Naive thymus-derived CD4-positive, alpha-beta T cell (primary cell): ENCODE measurements at regions not wholly inside any gene's neighbourhood (a gene's known extent, or its start where the extent isn't known, plus 50 kb on each side); places are given as distances from the start of the nearest gene placed in this dataset.

Experiments
- ATAC-seq: fragments of 150-1000 bp; cut with Tn5 transposase; 2 replicates; pipeline ENCODE4 v1.10.0; 2021; ENCODE audit warnings: mild to moderate bottlenecking, moderate library complexity
- CTCF ChIA-PET: fragments of 350-600 bp; sonication (Branson Sonifier 250); formaldehyde crosslinking; loops from one replicate; lab custom pipeline; 2021; ENCODE audit warnings: antibody characterized with exemption; lab: Charles Lee
- POLR2A ChIA-PET: fragments of 350-600 bp; sonication (Branson Sonifier 250); formaldehyde crosslinking; loops from one replicate; lab custom pipeline; 2021; ENCODE audit warnings: antibody characterized with exemption, inconsistent platforms; lab: Charles Lee
- DNase-seq, 9 donors: peaks; one replicate each; pipeline versions ENCODE4 v3.0.0 to v3.0.0-alpha.2; 2020 to 2022; ENCODE audit warnings: mixed read lengths in 1 of 9
- H3K27ac ChIP-seq: one replicate; pipeline ENCODE4 v1.7.0; 2013; ENCODE audit warnings: mild to moderate bottlenecking, low read depth, low read length, moderate library complexity
- H3K27me3 ChIP-seq, 2 donors: one replicate each; pipeline ENCODE4 v1.7.0; 2013; ENCODE audit warnings: low read length in 2 of 2, mild to moderate bottlenecking in 2 of 2, moderate library complexity in 2 of 2; ENCODE audit not compliant: control insufficient read depth in 2 of 2, insufficient read depth in 2 of 2
- H3K36me3 ChIP-seq, 3 experiments: 1 replicate in 2 of 3; 2 replicates in 1 of 3; pipeline ENCODE4 v1.7.0; 2013; ENCODE audit warnings: low read length in 3 of 3, mild to moderate bottlenecking in 3 of 3, moderate library complexity in 1 of 3; ENCODE audit not compliant: insufficient read depth in 3 of 3, control insufficient read depth in 2 of 3
- H3K4me1 ChIP-seq, 2 donors: one replicate each; pipeline ENCODE4 v1.7.0; 2013; ENCODE audit warnings: low read length in 2 of 2, mild to moderate bottlenecking in 2 of 2, moderate library complexity in 1 of 2; ENCODE audit not compliant: control insufficient read depth in 2 of 2, insufficient read depth in 2 of 2
- H3K4me3 ChIP-seq: 2 replicates; pipeline ENCODE4 v1.7.0; 2013; ENCODE audit warnings: mild to moderate bottlenecking, low read length
- H3K9me3 ChIP-seq, 3 experiments: 1 replicate in 2 of 3; 2 replicates in 1 of 3; pipeline ENCODE4 v1.7.0; 2013; ENCODE audit warnings: low read length in 3 of 3; ENCODE audit not compliant: control insufficient read depth in 2 of 3
- H3K27ac Mint-ChIP-seq, 9 donors: one replicate each; pipeline ENCODE4 v1.8.0; 2020 to 2022; ENCODE audit warnings: mixed read lengths in 9 of 9, mild to moderate bottlenecking in 8 of 9, moderate library complexity in 5 of 9, inconsistent platforms in 2 of 9
- H3K27me3 Mint-ChIP-seq, 5 donors: one replicate each; pipeline ENCODE4 v1.8.0; 2021 to 2022; ENCODE audit warnings: mixed read lengths in 5 of 5, mild to moderate bottlenecking in 1 of 5
- H3K36me3 Mint-ChIP-seq, 5 donors: one replicate each; pipeline ENCODE4 v1.8.0; 2020 to 2022; ENCODE audit warnings: mixed read lengths in 5 of 5, mild to moderate bottlenecking in 3 of 5, inconsistent platforms in 1 of 5
- H3K4me1 Mint-ChIP-seq, 7 donors: one replicate each; pipeline ENCODE4 v1.8.0; 2020 to 2022; ENCODE audit warnings: mixed read lengths in 7 of 7, mild to moderate bottlenecking in 3 of 7, inconsistent platforms in 1 of 7
- H3K4me3 Mint-ChIP-seq, 10 donors: one replicate each; pipeline ENCODE4 v1.8.0; 2020 to 2022; ENCODE audit warnings: mild to moderate bottlenecking in 10 of 10, mixed read lengths in 10 of 10, moderate library complexity in 6 of 10, inconsistent platforms in 2 of 10
- H3K9me3 Mint-ChIP-seq, 11 donors: one replicate each; pipeline ENCODE4 v1.8.0; 2020 to 2022; ENCODE audit warnings: mixed read lengths in 11 of 11, mild to moderate bottlenecking in 4 of 11, inconsistent platforms in 1 of 11, moderate library complexity in 1 of 11
- intact Hi-C, 2 donors: fragments of 100-400 bp; cut with micrococcal nuclease; formaldehyde crosslinking; loops; one replicate each; pipeline ENCODE4 v1.15.1; 2023

GRCh38 chr2:228615496-228615895, 434.0 kb upstream of the SPHKAP start:
- Mint-ChIP-seq H3K4me1 (no peaks in the 10 kb centered on the region), H3K27ac (no peak overlapping the region), H3K36me3 (no peaks in the 10 kb centered on the region), H3K9me3 (peaks cover 0 to 8% (median 3%) of the 10 kb centered on the region in 11 donors), H3K4me3 (no peak overlapping the region), H3K27me3 (no peaks in the 10 kb centered on the region)
- no peaks in the 10 kb centered on the region for H3K4me1 ChIP-seq
- no peak overlapping the region for H3K4me3 ChIP-seq
- DNase-seq: no peak
- intact Hi-C loops: no loop called here
- H3K9me3 ChIP-seq: no peaks in the 10 kb centered on the region
- ATAC-seq: no peak
- ChIA-PET POLR2A (no interaction called here), CTCF (no interaction called here)
- H3K27ac ChIP-seq: no peak overlapping the region
- no peaks in the 10 kb centered on the region for H3K36me3 ChIP-seq
- no peaks in the 10 kb centered on the region for H3K27me3 ChIP-seq

DNA sequence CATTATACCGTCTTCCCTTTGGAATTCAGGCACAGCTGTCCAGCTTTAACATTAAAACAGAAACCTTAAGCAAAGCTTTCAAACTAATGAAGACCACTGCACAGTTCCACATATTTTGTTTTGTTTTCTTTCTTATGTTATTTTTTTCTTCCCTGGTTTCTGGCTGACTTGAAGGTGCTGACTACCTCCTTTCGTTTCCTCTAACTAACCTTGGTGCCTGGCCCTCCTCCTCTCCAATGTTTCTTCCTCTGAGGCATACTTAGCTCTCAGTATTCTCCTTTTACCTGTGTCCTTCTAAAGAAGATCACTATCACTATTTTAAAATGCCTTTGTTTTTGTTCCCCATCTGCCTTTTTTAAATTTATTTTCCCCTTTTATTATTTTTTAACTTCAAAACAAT, 433.3 kb upstream of the SPHKAP start:
- Mint-ChIP-seq H3K36me3 (no peaks in the 10 kb centered on the region), H3K9me3 (peaks cover 0 to 8% (median 2%) of the 10 kb centered on the region in 11 donors), H3K27me3 (no peaks in the 10 kb centered on the region), H3K4me3 (no peak overlapping the region), H3K4me1 (no peaks in the 10 kb centered on the region), H3K27ac (no peak overlapping the region)
- POLR2A ChIA-PET: no interaction called here
- Histone ChIP-seq H3K27me3 (no peaks in the 10 kb centered on the region), H3K9me3 (no peaks in the 10 kb centered on the region), H3K36me3 (no peaks in the 10 kb centered on the region), H3K4me3 (no peak overlapping the region), H3K27ac (no peak overlapping the region), H3K4me1 (no peaks in the 10 kb centered on the region)
- CTCF ChIA-PET: no interaction called here
- DNase-seq (no peak), ATAC-seq (no peak)
- intact Hi-C loops: no loop called here

DNA sequence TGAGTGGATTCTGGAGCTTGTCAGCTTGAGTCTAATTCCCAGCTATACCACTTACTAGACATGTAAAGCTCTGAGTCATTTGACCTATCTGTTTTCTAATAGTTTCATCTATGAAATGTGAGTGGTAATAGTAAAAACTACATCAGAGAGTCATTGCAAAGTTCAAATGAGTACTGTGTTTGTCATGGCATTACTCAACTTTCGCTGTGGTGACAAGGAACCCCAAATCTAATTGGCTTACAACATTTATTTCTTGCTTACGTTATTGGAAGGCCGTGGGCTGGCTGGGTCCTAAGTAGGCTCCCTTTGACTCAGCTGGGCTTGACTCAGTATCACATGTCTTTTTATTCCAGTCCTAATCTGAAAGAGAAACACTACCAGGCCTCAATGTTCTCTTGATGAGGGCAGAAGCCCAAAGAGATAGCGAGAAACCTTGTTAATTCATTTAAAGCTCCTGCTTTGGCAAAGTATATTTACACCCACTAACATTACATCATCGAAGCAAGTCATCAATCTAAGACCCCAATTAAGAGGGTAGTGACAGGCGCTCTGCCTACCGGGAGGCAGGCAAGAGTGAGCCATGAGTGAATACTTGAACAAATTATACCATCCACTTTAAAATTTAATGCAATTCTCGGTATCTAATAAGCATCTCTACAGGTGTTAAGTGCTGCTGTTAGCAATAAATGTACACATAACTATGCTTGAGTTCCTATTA, 431.8 kb upstream of the SPHKAP start:
- Mint-ChIP-seq H3K36me3 (no peaks in the 10 kb centered on the region), H3K27ac (no peak overlapping the region), H3K4me1 (no peaks in the 10 kb centered on the region), H3K4me3 (no peak overlapping the region), H3K9me3 (peaks cover 0 to 8% (median 2%) of the 10 kb centered on the region in 11 donors), H3K27me3 (no peaks in the 10 kb centered on the region)
- H3K36me3 ChIP-seq: no peaks in the 10 kb centered on the region
- no peaks in the 10 kb centered on the region for H3K9me3 ChIP-seq
- H3K27me3 ChIP-seq: no peaks in the 10 kb centered on the region
- POLR2A ChIA-PET: no interaction called here
- intact Hi-C loops: no loop called here
- H3K4me3 ChIP-seq: no peak overlapping the region
- H3K4me1 ChIP-seq: no peaks in the 10 kb centered on the region
- ATAC-seq: no peak
- CTCF ChIA-PET: no interaction called here
- H3K27ac ChIP-seq: no peak overlapping the region
- no peak for DNase-seq

DNA sequence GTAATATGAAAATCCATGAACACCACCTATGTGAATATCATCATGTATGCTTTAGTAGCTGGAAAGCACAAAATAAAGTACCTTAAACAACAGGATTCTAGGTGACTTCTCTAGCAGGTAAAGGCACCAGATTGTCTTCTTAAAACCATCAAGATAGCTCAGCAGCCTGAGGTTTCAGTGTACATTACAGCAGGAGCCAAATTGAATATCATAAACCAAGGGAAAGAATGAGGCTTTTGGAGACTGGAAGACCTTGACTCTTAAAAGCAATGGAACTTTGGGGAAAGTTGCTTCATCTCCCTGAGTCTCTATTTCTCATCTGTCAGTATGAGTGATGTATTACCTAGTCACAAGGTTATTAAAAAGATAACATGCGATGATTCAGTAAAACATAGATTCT, 429.7 kb upstream of the SPHKAP start:
- intact Hi-C loops: no loop called here
- Histone ChIP-seq H3K9me3 (no peaks in the 10 kb centered on the region), H3K4me1 (no peaks in the 10 kb centered on the region), H3K4me3 (no peak overlapping the region), H3K27ac (no peak overlapping the region), H3K36me3 (no peaks in the 10 kb centered on the region), H3K27me3 (no peaks in the 10 kb centered on the region)
- no peaks in the 10 kb centered on the region for H3K27me3 Mint-ChIP-seq
- no peaks in the 10 kb centered on the region for H3K4me1 Mint-ChIP-seq
- H3K9me3 Mint-ChIP-seq: peaks cover 0 to 7% (median 0%) of the 10 kb centered on the region in 11 donors
- no peak for ATAC-seq
- H3K27ac Mint-ChIP-seq: no peak overlapping the region
- no peak for DNase-seq
- no peaks in the 10 kb centered on the region for H3K36me3 Mint-ChIP-seq
- no peak overlapping the region for H3K4me3 Mint-ChIP-seq
- ChIA-PET POLR2A (no interaction called here), CTCF (no interaction called here)

DNA sequence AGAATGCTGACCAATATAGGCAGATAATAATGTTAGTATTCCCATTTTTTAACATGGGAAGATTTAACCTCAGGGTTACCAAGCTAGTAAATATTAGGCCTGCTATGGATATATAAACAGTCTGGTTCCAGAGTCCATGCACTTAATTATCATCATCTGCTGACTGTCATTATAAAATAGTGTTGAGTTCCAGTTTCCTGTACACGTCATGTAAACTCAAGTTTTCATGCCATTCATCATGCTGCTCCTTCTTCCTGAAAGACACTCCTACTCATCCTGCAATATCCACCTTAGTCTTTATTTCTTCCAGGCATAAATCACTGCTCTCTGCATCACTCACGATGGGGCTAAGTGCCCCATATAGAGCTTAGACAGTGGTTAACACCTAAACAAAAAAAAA, 420.8 kb upstream of the SPHKAP start:
- no peaks in the 10 kb centered on the region for H3K9me3 ChIP-seq
- H3K27me3 ChIP-seq: no peaks in the 10 kb centered on the region
- Mint-ChIP-seq H3K9me3 (peaks cover 0 to 13% (median 2%) of the 10 kb centered on the region in 11 donors), H3K4me1 (no peaks in the 10 kb centered on the region), H3K36me3 (no peaks in the 10 kb centered on the region), H3K4me3 (no peak overlapping the region), H3K27ac (no peak overlapping the region), H3K27me3 (no peaks in the 10 kb centered on the region)
- ATAC-seq (no peak), DNase-seq (no peak)
- H3K27ac ChIP-seq: no peak overlapping the region
- ChIA-PET POLR2A (no interaction called here), CTCF (no interaction called here)
- no peaks in the 10 kb centered on the region for H3K36me3 ChIP-seq
- no peaks in the 10 kb centered on the region for H3K4me1 ChIP-seq
- H3K4me3 ChIP-seq: no peak overlapping the region
- intact Hi-C loops: no loop called here

GRCh38 chr2:228600265-228600664, 418.8 kb upstream of the SPHKAP start:
- intact Hi-C loops: no loop called here
- ATAC-seq (no peak), DNase-seq (no peak)
- no peaks in the 10 kb centered on the region for H3K36me3 Mint-ChIP-seq
- no peaks in the 10 kb centered on the region for H3K27me3 Mint-ChIP-seq
- H3K9me3 ChIP-seq: no peaks in the 10 kb centered on the region
- H3K4me1 Mint-ChIP-seq: no peaks in the 10 kb centered on the region
- H3K9me3 Mint-ChIP-seq: peaks cover 0 to 15% (median 5%) of the 10 kb centered on the region in 11 donors
- CTCF ChIA-PET: no interaction called here
- H3K4me1 ChIP-seq: no peaks in the 10 kb centered on the region
- no peaks in the 10 kb centered on the region for H3K36me3 ChIP-seq
- H3K27ac Mint-ChIP-seq: no peak overlapping the region
- H3K4me3 Mint-ChIP-seq: no peak overlapping the region
- POLR2A ChIA-PET: no interaction called here
- H3K27me3 ChIP-seq: no peaks in the 10 kb centered on the region
- H3K4me3 ChIP-seq: no peak overlapping the region
- no peak overlapping the region for H3K27ac ChIP-seq

DNA sequence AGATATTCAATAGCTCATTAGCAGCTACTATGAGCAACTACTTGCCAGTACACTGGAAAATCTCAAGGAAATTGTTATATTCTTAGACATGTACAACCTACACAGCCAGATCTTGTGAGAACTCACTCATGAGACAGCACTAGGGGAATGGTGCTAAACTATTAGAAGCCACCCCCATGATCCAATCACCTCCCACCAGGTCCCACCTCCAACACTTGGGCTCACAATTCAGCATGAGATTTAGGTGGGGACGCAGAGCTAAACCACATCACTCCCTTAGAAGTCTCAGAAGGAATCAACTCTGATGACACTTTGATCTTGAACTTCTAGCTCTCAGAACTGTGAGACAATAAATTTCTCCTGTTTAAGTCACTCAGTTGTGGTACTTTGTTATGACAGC, 418.3 kb upstream of the SPHKAP start:
- ChIA-PET POLR2A (no interaction called here), CTCF (no interaction called here)
- Histone ChIP-seq H3K36me3 (no peaks in the 10 kb centered on the region), H3K9me3 (no peaks in the 10 kb centered on the region), H3K4me3 (no peak overlapping the region), H3K27ac (no peak overlapping the region), H3K4me1 (no peaks in the 10 kb centered on the region), H3K27me3 (no peaks in the 10 kb centered on the region)
- DNase-seq: no peak
- H3K9me3 Mint-ChIP-seq: peaks cover 1 to 17% (median 5%) of the 10 kb centered on the region in 11 donors
- intact Hi-C loops: no loop called here
- no peak overlapping the region for H3K4me3 Mint-ChIP-seq
- H3K27me3 Mint-ChIP-seq: no peaks in the 10 kb centered on the region
- H3K27ac Mint-ChIP-seq: no peak overlapping the region
- no peaks in the 10 kb centered on the region for H3K4me1 Mint-ChIP-seq
- no peak for ATAC-seq
- H3K36me3 Mint-ChIP-seq: no peaks in the 10 kb centered on the region
